ENCODE measurements at regions not wholly inside any gene's neighbourhood (a gene's known extent, or its start where the extent isn't known, plus 50 kb on each side); places are given as distances from the start of the nearest gene placed in this dataset.

GRCh38 chr11:107136892-107137291 is 118.6 kb upstream of the GUCY1A2 start:
- no peak for ATAC-seq
- Mint-ChIP-seq H3K4me3 (no peak overlapping the region), H3K27me3 (ENCODE audit: low read depth) (no peaks in the 10 kb centered on the region; the same call in 1 of the 2 replicates), H3K36me3 (no peaks in the 10 kb centered on the region), H3K27ac (no peak overlapping the region), H3K4me1 (no peaks in the 10 kb centered on the region), H3K9me3 (0 out of 2 replicates have a peak, but pooled peaks cover 3% of the 10 kb centered on the region)
- ChIA-PET CTCF (no interaction called here), POLR2A (no interaction called here)
- no peak for DNase-seq (ENCODE audit: low spot score)
- TF ChIP-seq USF2 (CRISPR knock-in tag; IDR thresholded peaks at IDR 0.05) (no peak), USF1 (CRISPR knock-in tag; IDR thresholded peaks at IDR 0.05) (no peak), GRHL2 (CRISPR knock-in tag; IDR thresholded peaks at IDR 0.05; ENCODE audit: insufficient replicate concordance, severe bottlenecking) (no peak), TP53 (CRISPR knock-in tag; IDR thresholded peaks at IDR 0.05) (no peak), TEAD4 (CRISPR knock-in tag; IDR thresholded peaks at IDR 0.05) (no peak), ZNF425 (CRISPR knock-in tag; conservative IDR thresholded peaks at IDR 0.05) (no peak), SMAD3 (CRISPR knock-in tag; IDR thresholded peaks at IDR 0.05; ENCODE audit: borderline replicate concordance) (no peak), MAX (CRISPR knock-in tag; IDR thresholded peaks at IDR 0.05) (no peak), KAT7 (CRISPR knock-in tag; IDR thresholded peaks at IDR 0.05; ENCODE audit: borderline replicate concordance) (no peak), SP1 (CRISPR knock-in tag; conservative IDR thresholded peaks at IDR 0.05) (no peak), EMX1 (CRISPR knock-in tag; IDR thresholded peaks at IDR 0.05) (no peak), ZBTB43 (CRISPR knock-in tag; IDR thresholded peaks at IDR 0.05) (no peak)

- POLR2A ChIA-PET = no interaction called here
- Mint-ChIP-seq H3K27ac (no peak overlapping the region), H3K36me3 (no peaks in the 10 kb centered on the region), H3K9me3 (peaks cover 8% of the 10 kb centered on the region), H3K27me3 (ENCODE audit: low read depth) (no peaks in the 10 kb centered on the region), H3K4me1 (peaks cover 5% of the 10 kb centered on the region), H3K4me3 (no peak overlapping the region)
- DNase-seq (ENCODE audit: low spot score) (no peak), ATAC-seq (no peak)
- CTCF ChIA-PET = no interaction called here
- TF ChIP-seq USF1 (CRISPR knock-in tag; IDR thresholded peaks at IDR 0.05) (no peak), RELA (CRISPR knock-in tag; IDR thresholded peaks at IDR 0.05; ENCODE audit: borderline replicate concordance) (no peak), MYBL2 (CRISPR knock-in tag; IDR thresholded peaks at IDR 0.05) (no peak), ZNF281 (CRISPR knock-in tag; IDR thresholded peaks at IDR 0.05) (no peak), ZNF416 (CRISPR knock-in tag; IDR thresholded peaks at IDR 0.05) (no peak), ZNF396 (CRISPR knock-in tag; IDR thresholded peaks at IDR 0.05; ENCODE audit: borderline replicate concordance) (no peak), GTF2I (CRISPR knock-in tag; conservative IDR thresholded peaks at IDR 0.05) (no peak)
These were observed 113.5 kb upstream of the GUCY1A2 start for GRCh38 chr11:107131756-107132155.

Measured in WTC11 (cell line).